ENCODE measurements at regions not wholly inside any gene's neighbourhood (a gene's known extent, or its start where the extent isn't known, plus 50 kb on each side); places are given as distances from the start of the nearest gene placed in this dataset.

DNA sequence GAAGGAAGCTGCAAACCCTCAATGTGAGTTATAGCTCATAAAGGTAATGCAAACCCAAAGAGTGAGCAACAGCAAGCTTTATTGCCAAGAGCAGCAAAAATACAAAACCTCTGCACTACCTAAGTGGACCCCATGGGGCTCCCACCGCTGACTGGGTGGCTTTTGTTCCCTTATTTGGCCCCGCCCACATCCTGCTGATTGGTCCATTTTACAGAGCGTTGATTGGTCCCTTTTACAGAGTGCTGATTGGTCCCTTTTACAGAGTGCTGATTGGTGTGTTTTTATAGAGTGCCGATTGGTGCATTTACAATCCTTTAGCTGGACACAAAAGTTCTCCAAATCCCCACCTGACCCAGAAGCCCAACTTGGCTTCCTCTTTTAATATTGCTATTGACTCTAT, 154.5 kb upstream of the NSMCE3 start:
- BruUV-seq (replicated peaks), result no TSS peak
- H3K9me3 Mint-ChIP-seq (ENCODE audit: low read depth, unreplicated experiment), result no peaks in the 10 kb centered on the region
- intact Hi-C loops (cut with micrococcal nuclease; ENCODE audit: unreplicated experiment), result no loop called here
- H3K4me1 Mint-ChIP-seq (ENCODE audit: low read depth, unreplicated experiment), result no peaks in the 10 kb centered on the region
- no peaks in the 10 kb centered on the region for H3K27me3 Mint-ChIP-seq (ENCODE audit: unreplicated experiment)
- H3K4me3 Mint-ChIP-seq (ENCODE audit: low read depth, unreplicated experiment), result no peak overlapping the region
- TF ChIP-seq, protein P1, sequence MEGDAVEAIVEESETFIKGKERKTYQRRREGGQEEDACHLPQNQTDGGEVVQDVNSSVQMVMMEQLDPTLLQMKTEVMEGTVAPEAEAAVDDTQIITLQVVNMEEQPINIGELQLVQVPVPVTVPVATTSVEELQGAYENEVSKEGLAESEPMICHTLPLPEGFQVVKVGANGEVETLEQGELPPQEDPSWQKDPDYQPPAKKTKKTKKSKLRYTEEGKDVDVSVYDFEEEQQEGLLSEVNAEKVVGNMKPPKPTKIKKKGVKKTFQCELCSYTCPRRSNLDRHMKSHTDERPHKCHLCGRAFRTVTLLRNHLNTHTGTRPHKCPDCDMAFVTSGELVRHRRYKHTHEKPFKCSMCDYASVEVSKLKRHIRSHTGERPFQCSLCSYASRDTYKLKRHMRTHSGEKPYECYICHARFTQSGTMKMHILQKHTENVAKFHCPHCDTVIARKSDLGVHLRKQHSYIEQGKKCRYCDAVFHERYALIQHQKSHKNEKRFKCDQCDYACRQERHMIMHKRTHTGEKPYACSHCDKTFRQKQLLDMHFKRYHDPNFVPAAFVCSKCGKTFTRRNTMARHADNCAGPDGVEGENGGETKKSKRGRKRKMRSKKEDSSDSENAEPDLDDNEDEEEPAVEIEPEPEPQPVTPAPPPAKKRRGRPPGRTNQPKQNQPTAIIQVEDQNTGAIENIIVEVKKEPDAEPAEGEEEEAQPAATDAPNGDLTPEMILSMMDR (IDR thresholded peaks at IDR 0.05; ENCODE audit: unreplicated experiment), result no peak
- no peak overlapping the region for H3K27ac Mint-ChIP-seq (ENCODE audit: unreplicated experiment)
- no peaks in the 10 kb centered on the region for H3K36me3 Mint-ChIP-seq (ENCODE audit: insufficient read depth, unreplicated experiment)
- no peak for DNase-seq
- CTCF ChIA-PET, result no interaction called here

DNA sequence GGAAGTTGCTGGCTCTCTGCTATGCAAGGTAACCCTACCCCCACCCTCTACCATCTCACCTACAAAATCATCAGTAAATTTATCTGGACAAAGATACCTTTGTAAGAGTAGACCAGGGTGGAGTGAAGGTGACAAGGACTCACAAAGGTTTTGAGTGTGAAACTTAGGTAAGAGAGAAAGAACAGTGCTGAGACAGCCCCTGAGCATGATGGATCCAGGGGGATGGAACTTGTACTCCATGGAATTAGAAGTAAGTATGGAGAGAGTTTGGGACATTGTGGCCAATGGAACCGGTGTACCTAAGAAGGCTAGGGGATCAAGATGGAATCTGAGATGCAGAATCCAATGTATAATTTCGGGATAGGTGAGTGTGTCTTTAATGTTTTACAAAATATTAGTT, 153.0 kb upstream of the NSMCE3 start:
- TF ChIP-seq, protein P1 (IDR thresholded peaks at IDR 0.05; ENCODE audit: unreplicated experiment), result no peak
- Mint-ChIP-seq H3K9me3 (ENCODE audit: low read depth, unreplicated experiment) (no peaks in the 10 kb centered on the region), H3K36me3 (ENCODE audit: insufficient read depth, unreplicated experiment) (no peaks in the 10 kb centered on the region), H3K27ac (ENCODE audit: unreplicated experiment) (no peak overlapping the region), H3K27me3 (ENCODE audit: unreplicated experiment) (no peaks in the 10 kb centered on the region), H3K4me1 (ENCODE audit: low read depth, unreplicated experiment) (no peaks in the 10 kb centered on the region), H3K4me3 (ENCODE audit: low read depth, unreplicated experiment) (no peak overlapping the region)
- intact Hi-C loops (cut with micrococcal nuclease; ENCODE audit: unreplicated experiment), result no loop called here
- CTCF ChIA-PET, result no interaction called here
- DNase-seq, result no peak
- no TSS peak for BruUV-seq (replicated peaks)

DNA sequence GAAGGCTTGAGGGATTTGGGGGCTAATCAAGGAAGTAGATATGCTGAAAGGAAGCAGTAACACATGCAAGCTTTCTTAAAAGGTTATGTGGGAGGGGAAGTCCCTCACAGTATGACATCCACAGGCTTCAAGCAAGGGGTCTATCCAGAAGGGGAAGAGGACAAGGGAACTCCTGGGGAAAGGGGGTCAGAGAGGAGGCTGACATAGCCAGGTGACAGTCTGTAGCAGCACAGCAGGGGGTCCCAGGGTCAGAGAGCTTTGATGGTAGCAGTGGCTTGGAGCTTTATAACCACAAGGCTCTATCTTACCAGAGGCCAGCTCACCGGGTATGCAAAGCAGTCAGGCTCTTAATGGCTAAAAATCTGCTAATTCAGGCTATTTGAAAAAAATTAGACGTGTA, 150.6 kb upstream of the NSMCE3 start:
- Mint-ChIP-seq H3K9me3 (ENCODE audit: low read depth, unreplicated experiment) (no peaks in the 10 kb centered on the region), H3K4me3 (ENCODE audit: low read depth, unreplicated experiment) (no peak overlapping the region), H3K27ac (ENCODE audit: unreplicated experiment) (no peak overlapping the region), H3K27me3 (ENCODE audit: unreplicated experiment) (no peaks in the 10 kb centered on the region), H3K36me3 (ENCODE audit: insufficient read depth, unreplicated experiment) (no peaks in the 10 kb centered on the region), H3K4me1 (ENCODE audit: low read depth, unreplicated experiment) (no peaks in the 10 kb centered on the region)
- BruUV-seq (replicated peaks), result no TSS peak
- no peak for DNase-seq
- TF ChIP-seq, protein P1 (IDR thresholded peaks at IDR 0.05; ENCODE audit: unreplicated experiment), result no peak
- intact Hi-C loops (cut with micrococcal nuclease; ENCODE audit: unreplicated experiment), result no loop called here
- CTCF ChIA-PET, result no interaction called here

DNA sequence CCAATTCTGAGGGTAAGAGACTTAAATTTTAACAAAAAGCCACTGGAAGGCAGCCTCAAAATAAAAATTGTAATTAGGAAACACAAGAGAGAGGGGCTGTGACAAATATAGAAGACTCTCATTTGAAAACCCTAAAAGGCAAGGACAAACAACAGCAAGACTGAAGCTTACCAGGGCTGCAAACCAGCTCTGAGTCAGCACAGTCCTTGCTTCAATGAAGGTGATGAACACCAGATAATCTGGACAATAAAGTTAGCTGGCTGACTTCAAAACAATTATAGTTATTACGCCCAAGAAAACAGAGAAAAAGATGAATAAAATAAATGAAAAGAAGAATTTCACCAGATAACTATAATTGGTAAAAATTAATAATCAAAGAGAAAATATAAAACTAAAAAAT, 149.3 kb upstream of the NSMCE3 start:
- H3K27ac Mint-ChIP-seq (ENCODE audit: unreplicated experiment), result no peak overlapping the region
- no TSS peak for BruUV-seq (replicated peaks)
- no peaks in the 10 kb centered on the region for H3K27me3 Mint-ChIP-seq (ENCODE audit: unreplicated experiment)
- H3K4me3 Mint-ChIP-seq (ENCODE audit: low read depth, unreplicated experiment), result no peak overlapping the region
- intact Hi-C loops (cut with micrococcal nuclease; ENCODE audit: unreplicated experiment), result no loop called here
- H3K9me3 Mint-ChIP-seq (ENCODE audit: low read depth, unreplicated experiment), result no peaks in the 10 kb centered on the region
- TF ChIP-seq, protein P1 (IDR thresholded peaks at IDR 0.05; ENCODE audit: unreplicated experiment), result no peak
- CTCF ChIA-PET, result no interaction called here
- no peak for DNase-seq
- no peaks in the 10 kb centered on the region for H3K36me3 Mint-ChIP-seq (ENCODE audit: insufficient read depth, unreplicated experiment)
- no peaks in the 10 kb centered on the region for H3K4me1 Mint-ChIP-seq (ENCODE audit: low read depth, unreplicated experiment)

DNA sequence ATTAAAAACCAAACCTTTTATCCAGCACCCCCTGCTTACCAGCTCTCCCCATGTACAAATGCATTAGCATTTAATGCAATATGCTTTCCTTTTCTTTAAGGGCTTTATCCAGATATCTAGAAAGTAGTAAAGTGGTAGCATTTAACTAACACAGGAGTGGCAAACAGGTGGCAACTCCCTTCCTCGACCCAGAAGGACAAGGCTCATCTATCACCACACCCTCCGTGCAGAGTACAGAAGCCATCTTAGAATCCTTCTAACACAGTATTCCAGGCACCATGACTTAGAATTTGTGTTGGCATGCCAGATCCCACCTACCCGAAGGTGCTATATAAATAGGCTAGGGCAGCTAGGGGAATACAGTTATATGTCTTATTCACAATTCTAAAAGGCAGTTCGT, 148.6 kb upstream of the NSMCE3 start:
- BruUV-seq (replicated peaks), result no TSS peak
- no peaks in the 10 kb centered on the region for H3K36me3 Mint-ChIP-seq (ENCODE audit: insufficient read depth, unreplicated experiment)
- H3K27ac Mint-ChIP-seq (ENCODE audit: unreplicated experiment), result no peak overlapping the region
- DNase-seq, result no peak
- TF ChIP-seq, protein P1 (IDR thresholded peaks at IDR 0.05; ENCODE audit: unreplicated experiment), result no peak
- intact Hi-C loops (cut with micrococcal nuclease; ENCODE audit: unreplicated experiment), result no loop called here
- CTCF ChIA-PET, result no interaction called here
- no peaks in the 10 kb centered on the region for H3K27me3 Mint-ChIP-seq (ENCODE audit: unreplicated experiment)
- no peaks in the 10 kb centered on the region for H3K4me1 Mint-ChIP-seq (ENCODE audit: low read depth, unreplicated experiment)
- no peaks in the 10 kb centered on the region for H3K9me3 Mint-ChIP-seq (ENCODE audit: low read depth, unreplicated experiment)
- H3K4me3 Mint-ChIP-seq (ENCODE audit: low read depth, unreplicated experiment), result no peak overlapping the region

Measured in Calu3 (cell line).